ENCODE measurements at regions not wholly inside any gene's neighbourhood (a gene's known extent, or its start where the extent isn't known, plus 50 kb on each side); places are given as distances from the start of the nearest gene placed in this dataset.

GRCh38 chr2:160812830-160813505, 319.4 kb upstream of the RBMS1 start:
- TF ChIP-seq, protein P1, sequence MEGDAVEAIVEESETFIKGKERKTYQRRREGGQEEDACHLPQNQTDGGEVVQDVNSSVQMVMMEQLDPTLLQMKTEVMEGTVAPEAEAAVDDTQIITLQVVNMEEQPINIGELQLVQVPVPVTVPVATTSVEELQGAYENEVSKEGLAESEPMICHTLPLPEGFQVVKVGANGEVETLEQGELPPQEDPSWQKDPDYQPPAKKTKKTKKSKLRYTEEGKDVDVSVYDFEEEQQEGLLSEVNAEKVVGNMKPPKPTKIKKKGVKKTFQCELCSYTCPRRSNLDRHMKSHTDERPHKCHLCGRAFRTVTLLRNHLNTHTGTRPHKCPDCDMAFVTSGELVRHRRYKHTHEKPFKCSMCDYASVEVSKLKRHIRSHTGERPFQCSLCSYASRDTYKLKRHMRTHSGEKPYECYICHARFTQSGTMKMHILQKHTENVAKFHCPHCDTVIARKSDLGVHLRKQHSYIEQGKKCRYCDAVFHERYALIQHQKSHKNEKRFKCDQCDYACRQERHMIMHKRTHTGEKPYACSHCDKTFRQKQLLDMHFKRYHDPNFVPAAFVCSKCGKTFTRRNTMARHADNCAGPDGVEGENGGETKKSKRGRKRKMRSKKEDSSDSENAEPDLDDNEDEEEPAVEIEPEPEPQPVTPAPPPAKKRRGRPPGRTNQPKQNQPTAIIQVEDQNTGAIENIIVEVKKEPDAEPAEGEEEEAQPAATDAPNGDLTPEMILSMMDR (IDR thresholded peaks at IDR 0.05; ENCODE audit: control insufficient read depth, insufficient read depth, low read depth, low read length, missing control alignments) = no peak
- H3K4me3 ChIP-seq (ENCODE audit: control insufficient read depth, low read depth, low read length) = no peak overlapping the region
- no peak for DNase-seq (ENCODE audit: low read depth)

DNA sequence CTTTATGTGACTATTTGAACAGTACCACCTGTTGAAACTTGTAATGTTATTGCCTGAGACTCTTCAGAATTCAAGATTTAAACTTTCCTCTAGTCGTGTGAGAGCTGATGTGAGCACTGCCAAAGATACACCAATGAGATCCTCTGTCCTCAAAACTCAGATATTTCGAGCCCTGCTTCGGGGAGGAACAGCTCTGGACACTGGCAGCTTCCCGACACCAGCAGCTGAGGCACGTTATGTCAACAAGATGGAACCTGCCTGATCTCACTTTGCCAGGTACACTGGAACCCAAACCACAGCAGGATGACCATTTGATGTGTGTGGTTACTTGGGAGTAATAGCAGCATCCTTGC, 319.9 kb upstream of the RBMS1 start:
- TF ChIP-seq, protein P1 (IDR thresholded peaks at IDR 0.05; ENCODE audit: control insufficient read depth, insufficient read depth, low read depth, low read length, missing control alignments) = no peak
- DNase-seq (ENCODE audit: low read depth) = no peak
- H3K4me3 ChIP-seq (ENCODE audit: control insufficient read depth, low read depth, low read length) = no peak overlapping the region

- H3K4me3 ChIP-seq (ENCODE audit: control insufficient read depth, low read depth, low read length) = no peak overlapping the region
- DNase-seq (ENCODE audit: low read depth) = no peak
- TF ChIP-seq, protein P1 (IDR thresholded peaks at IDR 0.05; ENCODE audit: control insufficient read depth, insufficient read depth, low read depth, low read length, missing control alignments) = no peak
These were observed 323.4 kb upstream of the RBMS1 start for GRCh38 chr2:160816916-160817499.

DNA sequence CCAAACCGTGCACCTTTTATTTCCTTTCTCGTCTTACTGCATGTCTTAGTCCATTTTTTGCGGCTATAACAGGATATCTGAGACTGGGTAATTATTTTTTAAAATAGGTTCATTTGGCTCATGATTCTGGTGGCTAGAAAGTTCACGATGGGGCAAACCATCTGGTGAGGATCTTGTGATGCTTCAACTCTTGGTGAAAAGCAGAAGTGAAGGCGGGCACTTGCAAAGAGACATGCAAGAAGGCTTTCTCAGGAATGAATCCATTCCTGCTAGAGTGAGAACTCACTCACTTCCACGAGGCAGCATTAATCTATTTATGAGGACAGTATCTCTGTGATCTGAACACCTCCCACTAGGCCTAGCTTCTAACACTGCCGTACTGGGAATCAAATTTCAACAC, 327.1 kb upstream of the RBMS1 start:
- TF ChIP-seq, protein P1 (IDR thresholded peaks at IDR 0.05; ENCODE audit: control insufficient read depth, insufficient read depth, low read depth, low read length, missing control alignments) = no peak
- no peak for DNase-seq (ENCODE audit: low read depth)
- no peak overlapping the region for H3K4me3 ChIP-seq (ENCODE audit: control insufficient read depth, low read depth, low read length)

GRCh38 chr2:160822006-160822405, 328.4 kb upstream of the RBMS1 start:
- no peak for DNase-seq (ENCODE audit: low read depth)
- TF ChIP-seq, protein P1 (IDR thresholded peaks at IDR 0.05; ENCODE audit: control insufficient read depth, insufficient read depth, low read depth, low read length, missing control alignments) = no peak

DNA sequence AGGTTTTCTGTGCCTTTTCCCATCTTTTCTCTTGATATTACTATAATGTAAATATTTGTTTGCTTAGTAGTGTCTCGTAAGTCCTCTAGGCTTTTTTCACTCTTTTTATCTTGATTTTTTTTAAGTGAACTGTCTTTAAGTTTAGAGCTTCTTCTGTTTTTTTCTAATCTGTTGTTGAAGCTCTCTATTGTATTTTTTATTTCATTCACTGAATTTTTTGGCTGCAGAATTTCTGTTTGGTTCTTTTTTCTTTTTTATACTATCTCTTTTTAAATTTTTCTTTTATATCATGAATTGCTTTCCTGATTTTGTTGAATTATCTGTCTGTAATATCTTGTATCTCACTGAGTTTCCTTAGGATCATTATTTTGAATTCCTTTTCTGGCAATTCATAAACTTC, 331.8 kb upstream of the RBMS1 start:
- DNase-seq (ENCODE audit: low read depth) = no peak
- TF ChIP-seq, protein P1 (IDR thresholded peaks at IDR 0.05; ENCODE audit: control insufficient read depth, insufficient read depth, low read depth, low read length, missing control alignments) = no peak
- no peak overlapping the region for H3K4me3 ChIP-seq (ENCODE audit: control insufficient read depth, low read depth, low read length)

More at GRCh38 chr2:160822006-160822405, 328.4 kb upstream of the RBMS1 start:
- no peak overlapping the region for H3K4me3 ChIP-seq (ENCODE audit: control insufficient read depth, low read depth, low read length)

All from AG09309 (cell line).